ENCODE measurements at regions not wholly inside any gene's neighbourhood (a gene's known extent, or its start where the extent isn't known, plus 50 kb on each side); places are given as distances from the start of the nearest gene placed in this dataset.
"Not testable (repeated sequence)": the region's sequence is repeated elsewhere in the genome, so short reads cannot be mapped to it uniquely, and the experiment has no call there.

DNA sequence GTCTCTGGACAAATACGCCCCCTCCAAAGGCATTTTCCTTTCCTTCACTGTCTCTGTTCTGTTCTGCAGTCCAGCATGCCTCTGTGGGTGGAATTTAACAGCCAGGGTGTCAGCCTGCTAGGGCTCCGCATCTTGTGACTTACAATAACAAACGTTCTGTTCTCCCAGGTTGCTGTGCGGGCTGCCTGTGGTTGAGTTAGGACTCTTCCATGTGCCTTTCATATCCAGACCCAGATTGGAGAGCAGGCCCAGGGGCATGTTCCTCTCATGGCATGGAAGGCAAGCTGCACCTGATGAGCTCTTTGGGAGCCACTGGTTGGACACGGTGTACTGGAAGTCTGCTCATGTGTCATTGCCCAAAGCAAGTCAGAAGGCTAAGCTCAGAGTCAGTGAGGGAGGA, 742.8 kb upstream of the TPTE start:
- not testable (repeated sequence) for H3K27me3 ChIP-seq (ENCODE audit: control insufficient read depth, low read length); H3K36me3 ChIP-seq (ENCODE audit: control insufficient read depth, low read length); H4K20me1 ChIP-seq (ENCODE audit: control insufficient read depth, insufficient read depth, low read depth, low read length); H3F3A ChIP-seq (ENCODE audit: control insufficient read depth, insufficient read depth); H3K27ac ChIP-seq (ENCODE audit: low read depth, low read length); H3K4me3 ChIP-seq (ENCODE audit: low read length); H3K9me2 ChIP-seq (replicated peaks; ENCODE audit: control insufficient read depth, low read length); H3K79me2 ChIP-seq (ENCODE audit: control insufficient read depth, low read length); H3K4me2 ChIP-seq (ENCODE audit: low read length); H3K4me1 ChIP-seq (ENCODE audit: control insufficient read depth, low read length)
- peaks cover 47% of the 10 kb centered on the region for H3K9me3 ChIP-seq (ENCODE audit: control insufficient read depth, insufficient read depth, low read length)

GRCh38 chr21:9780441-9780937, 740.9 kb upstream of the TPTE start:
- Histone ChIP-seq H3K79me2 (ENCODE audit: control insufficient read depth, low read length) (no peaks in the 10 kb centered on the region), H3K27me3 (ENCODE audit: control insufficient read depth, low read length) (no peaks in the 10 kb centered on the region), H3K4me2 (ENCODE audit: low read length) (no peak overlapping the region), H3K27ac (ENCODE audit: low read depth, low read length) (no peak overlapping the region), H4K20me1 (ENCODE audit: control insufficient read depth, insufficient read depth, low read depth, low read length) (no peaks in the 10 kb centered on the region), H3K9me3 (ENCODE audit: control insufficient read depth, insufficient read depth, low read length) (peaks cover 48% of the 10 kb centered on the region), H3F3A (ENCODE audit: control insufficient read depth, insufficient read depth) (no peaks in the 10 kb centered on the region), H3K9me2 (replicated peaks; ENCODE audit: control insufficient read depth, low read length) (no peaks in the 10 kb centered on the region), H3K4me1 (ENCODE audit: control insufficient read depth, low read length) (no peaks in the 10 kb centered on the region), H3K4me3 (ENCODE audit: low read length) (no peak overlapping the region), H3K36me3 (ENCODE audit: control insufficient read depth, low read length) (no peaks in the 10 kb centered on the region)
- TF ChIP-seq EZH2phosphoT487 (IDR thresholded peaks at IDR 0.05; ENCODE audit: borderline replicate concordance, low read length) (no peak), CTCF (IDR thresholded peaks at IDR 0.05; ENCODE audit: low read depth, low read length, poor library complexity, severe bottlenecking) (no peak)

GRCh38 chr21:9783587-9783986, 737.8 kb upstream of the TPTE start:
- not testable (repeated sequence) for H3K27me3 ChIP-seq (ENCODE audit: control insufficient read depth, low read length); H3K4me1 ChIP-seq (ENCODE audit: control insufficient read depth, low read length); H3K27ac ChIP-seq (ENCODE audit: low read depth, low read length); H3K9me2 ChIP-seq (replicated peaks; ENCODE audit: control insufficient read depth, low read length); H4K20me1 ChIP-seq (ENCODE audit: control insufficient read depth, insufficient read depth, low read depth, low read length); H3K36me3 ChIP-seq (ENCODE audit: control insufficient read depth, low read length); H3K79me2 ChIP-seq (ENCODE audit: control insufficient read depth, low read length); H3K4me2 ChIP-seq (ENCODE audit: low read length); H3K4me3 ChIP-seq (ENCODE audit: low read length); H3F3A ChIP-seq (ENCODE audit: control insufficient read depth, insufficient read depth)
- H3K9me3 ChIP-seq (ENCODE audit: control insufficient read depth, insufficient read depth, low read length) = peaks cover 49% of the 10 kb centered on the region

DNA sequence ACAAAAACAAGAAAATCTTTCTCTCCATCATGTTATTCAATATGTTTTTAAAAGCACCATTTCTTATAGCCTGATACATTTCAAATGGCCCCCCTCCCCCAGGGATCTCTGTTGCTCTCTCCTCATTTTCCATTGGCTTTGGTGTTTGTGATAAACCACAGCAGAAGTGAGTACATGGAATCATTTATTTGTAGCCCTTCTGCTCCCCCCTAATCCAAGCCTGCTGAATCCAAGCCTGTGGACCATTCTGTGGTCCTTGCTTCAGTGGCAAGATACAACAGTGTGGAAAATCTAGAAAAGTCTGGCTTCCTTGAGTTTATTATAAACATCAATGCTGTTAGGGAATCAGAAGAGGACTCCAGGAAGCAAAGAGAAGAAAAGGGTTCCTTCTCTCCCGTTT, 737.2 kb upstream of the TPTE start:
- H4K20me1 ChIP-seq (ENCODE audit: control insufficient read depth, insufficient read depth, low read depth, low read length); H3K79me2 ChIP-seq (ENCODE audit: control insufficient read depth, low read length); H3K4me3 ChIP-seq (ENCODE audit: low read length); H3K27ac ChIP-seq (ENCODE audit: low read depth, low read length); H3K4me2 ChIP-seq (ENCODE audit: low read length); H3K9me2 ChIP-seq (replicated peaks; ENCODE audit: control insufficient read depth, low read length); H3K27me3 ChIP-seq (ENCODE audit: control insufficient read depth, low read length); H3K4me1 ChIP-seq (ENCODE audit: control insufficient read depth, low read length); H3F3A ChIP-seq (ENCODE audit: control insufficient read depth, insufficient read depth); H3K36me3 ChIP-seq (ENCODE audit: control insufficient read depth, low read length): not testable (repeated sequence)
- peaks cover 47% of the 10 kb centered on the region for H3K9me3 ChIP-seq (ENCODE audit: control insufficient read depth, insufficient read depth, low read length)

GRCh38 chr21:9786092-9786491, 735.3 kb upstream of the TPTE start:
- not testable (repeated sequence) for H4K20me1 ChIP-seq (ENCODE audit: control insufficient read depth, insufficient read depth, low read depth, low read length)

DNA sequence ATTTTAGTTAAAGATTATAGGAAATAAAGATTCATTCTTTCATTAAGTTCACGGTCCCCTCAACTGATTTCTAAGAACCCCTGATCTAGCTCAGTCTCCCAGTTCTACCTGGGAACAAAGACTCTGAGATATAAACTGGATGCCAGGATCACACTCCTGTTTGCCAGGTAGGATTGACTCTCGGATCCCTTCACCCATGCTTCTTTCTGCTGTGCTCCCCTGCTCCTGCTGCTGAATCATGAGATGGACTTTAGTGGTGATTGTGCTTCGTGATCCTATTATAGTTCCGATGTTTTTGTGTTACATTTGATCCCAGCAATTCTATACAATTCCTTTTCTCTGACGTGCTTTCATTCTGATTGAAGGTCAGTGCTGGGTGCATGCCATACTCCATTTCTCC, 733.1 kb upstream of the TPTE start:
- not testable (repeated sequence) for H3K4me3 ChIP-seq (ENCODE audit: low read length); H3K9me2 ChIP-seq (replicated peaks; ENCODE audit: control insufficient read depth, low read length); H3K4me2 ChIP-seq (ENCODE audit: low read length); H3K27ac ChIP-seq (ENCODE audit: low read depth, low read length); H3K4me1 ChIP-seq (ENCODE audit: control insufficient read depth, low read length); H4K20me1 ChIP-seq (ENCODE audit: control insufficient read depth, insufficient read depth, low read depth, low read length); H3K36me3 ChIP-seq (ENCODE audit: control insufficient read depth, low read length); H3K27me3 ChIP-seq (ENCODE audit: control insufficient read depth, low read length); H3F3A ChIP-seq (ENCODE audit: control insufficient read depth, insufficient read depth); H3K79me2 ChIP-seq (ENCODE audit: control insufficient read depth, low read length)
- peaks cover 46% of the 10 kb centered on the region for H3K9me3 ChIP-seq (ENCODE audit: control insufficient read depth, insufficient read depth, low read length)

More at GRCh38 chr21:9786092-9786491, 735.3 kb upstream of the TPTE start:
- H3K36me3 ChIP-seq (ENCODE audit: control insufficient read depth, low read length); H3K9me2 ChIP-seq (replicated peaks; ENCODE audit: control insufficient read depth, low read length); H3K4me1 ChIP-seq (ENCODE audit: control insufficient read depth, low read length); H3K27me3 ChIP-seq (ENCODE audit: control insufficient read depth, low read length); H3K4me3 ChIP-seq (ENCODE audit: low read length); H3F3A ChIP-seq (ENCODE audit: control insufficient read depth, insufficient read depth); H3K4me2 ChIP-seq (ENCODE audit: low read length); H3K27ac ChIP-seq (ENCODE audit: low read depth, low read length); H3K79me2 ChIP-seq (ENCODE audit: control insufficient read depth, low read length): not testable (repeated sequence)
- H3K9me3 ChIP-seq (ENCODE audit: control insufficient read depth, insufficient read depth, low read length) = peaks cover 48% of the 10 kb centered on the region

DNA sequence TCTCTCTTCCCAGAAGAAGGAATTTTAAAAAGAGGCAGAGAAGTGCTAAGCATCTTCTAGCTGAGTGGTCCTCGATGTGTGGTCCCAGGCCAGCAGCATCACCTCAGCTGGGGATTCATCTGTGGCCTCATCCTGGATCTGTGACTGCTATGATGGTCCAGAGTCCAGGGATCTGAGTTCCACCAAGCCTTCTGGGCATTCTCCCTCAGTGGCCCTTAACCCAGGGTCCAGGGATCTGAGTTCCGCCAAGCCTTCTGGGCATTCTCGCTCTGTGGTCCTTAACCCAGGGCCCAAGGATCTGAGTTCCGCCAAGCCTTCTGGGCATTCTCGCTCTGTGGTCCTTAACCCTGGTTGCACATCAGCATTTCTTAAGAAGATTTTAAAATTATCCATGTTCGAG, 731.0 kb upstream of the TPTE start:
- H3K4me2 ChIP-seq (ENCODE audit: low read length) = not testable (repeated sequence)

More for the DNA sequence above, 731.0 kb upstream of the TPTE start:
- not testable (repeated sequence) for H3K79me2 ChIP-seq (ENCODE audit: control insufficient read depth, low read length); H3K9me2 ChIP-seq (replicated peaks; ENCODE audit: control insufficient read depth, low read length); H3K36me3 ChIP-seq (ENCODE audit: control insufficient read depth, low read length); H3K27me3 ChIP-seq (ENCODE audit: control insufficient read depth, low read length); H3F3A ChIP-seq (ENCODE audit: control insufficient read depth, insufficient read depth); H4K20me1 ChIP-seq (ENCODE audit: control insufficient read depth, insufficient read depth, low read depth, low read length); H3K4me1 ChIP-seq (ENCODE audit: control insufficient read depth, low read length); H3K27ac ChIP-seq (ENCODE audit: low read depth, low read length); H3K4me3 ChIP-seq (ENCODE audit: low read length)
- peaks cover 40% of the 10 kb centered on the region for H3K9me3 ChIP-seq (ENCODE audit: control insufficient read depth, insufficient read depth, low read length)

Data from DOHH2 (cell line).